ENCODE measurements at regions not wholly inside any gene's neighbourhood (a gene's known extent, or its start where the extent isn't known, plus 50 kb on each side); places are given as distances from the start of the nearest gene placed in this dataset.
A peak's percentile ranks its signal among the peaks of the same experiment; 100 is the strongest.

DNA sequence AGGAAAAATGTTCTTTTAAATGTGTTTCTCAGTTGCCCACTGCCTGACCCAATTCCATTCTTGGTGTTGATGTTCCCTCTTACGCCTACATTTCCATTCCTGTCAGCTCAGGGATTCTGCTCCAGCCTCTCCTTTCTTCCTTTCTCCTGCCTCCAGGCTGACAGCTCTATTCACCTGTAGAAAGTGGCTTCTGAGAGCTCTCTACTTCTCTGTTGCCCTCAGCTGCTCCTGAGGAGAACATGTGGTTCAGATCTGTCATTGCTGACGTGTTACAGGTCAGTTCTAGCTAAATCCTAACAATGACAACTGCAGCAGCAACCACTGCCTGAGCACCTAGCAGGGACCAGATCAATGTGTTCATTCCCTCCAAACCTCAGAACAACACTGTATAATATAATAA lies 144.9 kb upstream of the PLAAT1 start:
- no peak for TF ChIP-seq POLR2A (IDR thresholded peaks at IDR 0.05; ENCODE audit: low read depth, low read length)
- no peak for TF ChIP-seq POLR2AphosphoS5 (IDR thresholded peaks at IDR 0.05; ENCODE audit: low read depth, low read length)
- TF ChIP-seq TAF1 (IDR thresholded peaks at IDR 0.05; ENCODE audit: low read depth, low read length): no peak
- TF ChIP-seq SPI1 (IDR thresholded peaks at IDR 0.05; ENCODE audit: low read depth, low read length): no peak
- no peak for TF ChIP-seq PAX5 (IDR thresholded peaks at IDR 0.05; ENCODE audit: insufficient read depth, low read length, severe bottlenecking)
- no peak for TF ChIP-seq POU2F2 (IDR thresholded peaks at IDR 0.05; ENCODE audit: low read depth, low read length)
- no peak for FAIRE-seq

DNA sequence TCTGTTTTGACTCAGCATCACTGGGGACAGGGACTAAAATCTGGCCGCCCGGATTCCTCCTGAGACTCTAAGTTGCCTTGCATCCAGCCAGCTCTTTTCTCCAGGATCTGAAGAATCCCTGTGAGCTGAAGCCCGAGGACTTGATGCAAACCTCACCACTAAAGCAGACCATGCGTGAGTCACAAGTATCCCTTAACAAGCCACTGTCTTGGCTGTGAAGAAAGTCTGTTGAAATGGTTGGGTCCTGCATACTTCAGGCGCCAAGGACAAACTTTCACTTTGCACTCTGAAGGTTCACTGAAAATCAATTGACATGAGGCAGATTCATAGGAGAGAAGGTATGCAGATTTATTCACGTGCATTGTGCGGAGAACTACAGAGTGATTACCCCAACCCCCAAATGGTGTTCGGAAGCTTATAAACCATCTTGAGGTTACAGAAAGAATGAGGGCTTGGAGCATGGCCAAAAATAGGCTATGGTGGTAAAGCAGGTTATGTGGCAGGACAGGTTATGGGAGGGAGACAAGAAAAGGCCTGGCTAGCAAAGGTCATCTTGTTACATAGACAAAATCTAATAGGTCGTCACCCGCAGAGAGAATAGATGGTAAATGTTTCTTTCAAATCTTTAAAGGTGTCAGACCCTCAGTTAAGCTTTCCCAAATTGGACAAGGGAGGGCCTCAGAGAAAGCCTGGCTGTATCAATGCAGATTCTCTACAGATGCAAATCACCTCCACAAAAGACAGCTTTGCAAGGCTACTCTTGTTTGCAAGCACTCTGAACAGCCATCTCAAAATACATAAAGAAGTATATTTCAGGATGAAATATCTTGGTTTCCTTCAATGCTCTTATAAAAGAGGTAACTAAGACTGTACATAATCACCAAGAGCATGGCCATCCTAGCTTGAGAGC lies 126.3 kb upstream of the PLAAT1 start:
- FAIRE-seq (no peak), DNase-seq (ENCODE audit: insufficient read length, low spot score) (no peak)
- TF ChIP-seq POLR2A (IDR thresholded peaks at IDR 0.05; ENCODE audit: low read depth, low read length) (no peak), POLR2AphosphoS5 (IDR thresholded peaks at IDR 0.05; ENCODE audit: low read depth, low read length) (no peak), PAX5 (IDR thresholded peaks at IDR 0.05; ENCODE audit: insufficient read depth, low read length, severe bottlenecking) (no peak), SPI1 (IDR thresholded peaks at IDR 0.05; ENCODE audit: low read depth, low read length) (no peak), POU2F2 (IDR thresholded peaks at IDR 0.05; ENCODE audit: low read depth, low read length) (no peak), TAF1 (IDR thresholded peaks at IDR 0.05; ENCODE audit: low read depth, low read length) (no peak)

More for the DNA sequence above, 144.9 kb upstream of the PLAAT1 start:
- DNase-seq (ENCODE audit: insufficient read length, low spot score): no peak

DNA sequence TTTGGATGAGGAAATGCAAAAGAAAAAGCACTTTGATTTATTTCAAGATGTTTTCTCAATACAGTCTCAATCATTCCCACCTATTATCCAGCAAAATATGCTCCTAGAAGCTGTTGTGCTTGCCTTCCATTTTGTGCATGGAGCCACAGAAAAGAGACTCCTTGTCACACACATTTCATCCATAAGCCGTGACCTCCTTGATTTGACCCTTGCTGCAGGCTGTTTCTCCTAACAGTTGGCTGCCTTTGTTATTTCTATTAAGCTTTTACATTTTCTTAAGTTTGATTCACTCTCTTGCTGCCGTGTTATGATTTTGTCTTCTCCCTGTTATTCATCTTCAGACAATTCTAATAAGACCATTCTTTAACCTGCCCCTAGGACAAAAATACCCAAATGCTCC lies 124.2 kb upstream of the PLAAT1 start:
- FAIRE-seq (no peak), DNase-seq (ENCODE audit: insufficient read length, low spot score) (no peak)
- no peak for TF ChIP-seq SPI1 (IDR thresholded peaks at IDR 0.05; ENCODE audit: low read depth, low read length)
- no peak for TF ChIP-seq PAX5 (IDR thresholded peaks at IDR 0.05; ENCODE audit: insufficient read depth, low read length, severe bottlenecking)
- TF ChIP-seq POLR2AphosphoS5 (IDR thresholded peaks at IDR 0.05; ENCODE audit: low read depth, low read length): no peak
- no peak for TF ChIP-seq POU2F2 (IDR thresholded peaks at IDR 0.05; ENCODE audit: low read depth, low read length)
- no peak for TF ChIP-seq POLR2A (IDR thresholded peaks at IDR 0.05; ENCODE audit: low read depth, low read length)
- no peak for TF ChIP-seq TAF1 (IDR thresholded peaks at IDR 0.05; ENCODE audit: low read depth, low read length)

- DNase-seq (ENCODE audit: insufficient read length, low spot score): no peak
- FAIRE-seq: no peak
- TF ChIP-seq POU2F2 (IDR thresholded peaks at IDR 0.05; ENCODE audit: low read depth, low read length): no peak
- no peak for TF ChIP-seq TAF1 (IDR thresholded peaks at IDR 0.05; ENCODE audit: low read depth, low read length)
- TF ChIP-seq POLR2A (IDR thresholded peaks at IDR 0.05; ENCODE audit: low read depth, low read length): no peak
- TF ChIP-seq SPI1 (IDR thresholded peaks at IDR 0.05; ENCODE audit: low read depth, low read length): no peak
- TF ChIP-seq POLR2AphosphoS5 (IDR thresholded peaks at IDR 0.05; ENCODE audit: low read depth, low read length): no peak
- no peak for TF ChIP-seq PAX5 (IDR thresholded peaks at IDR 0.05; ENCODE audit: insufficient read depth, low read length, severe bottlenecking)
Measured at GRCh38 chr3:193118907-193119306, 122.1 kb upstream of the PLAAT1 start.

- TF ChIP-seq TAF1 (IDR thresholded peaks at IDR 0.05; ENCODE audit: low read depth, low read length) (no peak), POLR2A (IDR thresholded peaks at IDR 0.05; ENCODE audit: low read depth, low read length) (no peak), PAX5 (IDR thresholded peaks at IDR 0.05; ENCODE audit: insufficient read depth, low read length, severe bottlenecking) (no peak), SPI1 (IDR thresholded peaks at IDR 0.05; ENCODE audit: low read depth, low read length) (no peak), POLR2AphosphoS5 (IDR thresholded peaks at IDR 0.05; ENCODE audit: low read depth, low read length) (no peak)
- FAIRE-seq (no peak), DNase-seq (ENCODE audit: insufficient read length, low spot score) (no peak)
Measured at GRCh38 chr3:193119926-193120325, 121.1 kb upstream of the PLAAT1 start.

- FAIRE-seq (no peak), DNase-seq (ENCODE audit: insufficient read length, low spot score) (no peak)
- TF ChIP-seq PAX5 (IDR thresholded peaks at IDR 0.05; ENCODE audit: insufficient read depth, low read length, severe bottlenecking) (no peak), POU2F2 (IDR thresholded peaks at IDR 0.05; ENCODE audit: low read depth, low read length) (no peak)
Measured at GRCh38 chr3:193124861-193125260, 116.2 kb upstream of the PLAAT1 start.

- FAIRE-seq (no peak), DNase-seq (ENCODE audit: insufficient read length, low spot score) (no peak)
- TF ChIP-seq POLR2A (IDR thresholded peaks at IDR 0.05; ENCODE audit: low read depth, low read length) (no peak), POLR2AphosphoS5 (IDR thresholded peaks at IDR 0.05; ENCODE audit: low read depth, low read length) (no peak), SPI1 (IDR thresholded peaks at IDR 0.05; ENCODE audit: low read depth, low read length) (no peak), PAX5 (IDR thresholded peaks at IDR 0.05; ENCODE audit: insufficient read depth, low read length, severe bottlenecking) (no peak), TAF1 (IDR thresholded peaks at IDR 0.05; ENCODE audit: low read depth, low read length) (no peak), POU2F2 (IDR thresholded peaks at IDR 0.05; ENCODE audit: low read depth, low read length) (no peak)
Measured at GRCh38 chr3:193129607-193130006, 111.4 kb upstream of the PLAAT1 start.

DNA sequence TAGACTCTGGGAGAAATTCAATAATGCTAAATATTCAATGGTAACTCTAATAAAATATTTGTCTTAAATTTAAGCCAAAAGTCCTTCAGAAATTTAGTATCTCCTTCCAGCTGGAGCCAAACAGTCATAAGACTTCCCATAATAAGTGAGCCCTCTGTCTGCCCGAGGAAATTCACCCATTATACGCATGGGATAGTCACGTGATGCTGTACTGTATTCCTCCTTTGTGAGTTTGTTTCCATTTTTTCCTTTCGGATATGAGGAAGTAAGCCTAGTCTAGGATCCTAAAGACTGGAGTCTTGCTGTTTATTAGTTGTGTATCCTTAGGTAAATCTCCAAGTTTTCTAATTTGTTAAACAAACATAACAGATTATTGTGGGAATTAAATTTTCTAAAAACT lies 110.4 kb upstream of the PLAAT1 start:
- no peak for FAIRE-seq
- DNase-seq (ENCODE audit: insufficient read length, low spot score): no peak
- TF ChIP-seq POLR2AphosphoS5 (IDR thresholded peaks at IDR 0.05; ENCODE audit: low read depth, low read length): no peak
- TF ChIP-seq SPI1 (IDR thresholded peaks at IDR 0.05; ENCODE audit: low read depth, low read length): no peak
- TF ChIP-seq PAX5 (IDR thresholded peaks at IDR 0.05; ENCODE audit: insufficient read depth, low read length, severe bottlenecking): no peak
- TF ChIP-seq POLR2A (IDR thresholded peaks at IDR 0.05; ENCODE audit: low read depth, low read length): no peak
- TF ChIP-seq TAF1 (IDR thresholded peaks at IDR 0.05; ENCODE audit: low read depth, low read length): no peak
- no peak for TF ChIP-seq POU2F2 (IDR thresholded peaks at IDR 0.05; ENCODE audit: low read depth, low read length)

DNA sequence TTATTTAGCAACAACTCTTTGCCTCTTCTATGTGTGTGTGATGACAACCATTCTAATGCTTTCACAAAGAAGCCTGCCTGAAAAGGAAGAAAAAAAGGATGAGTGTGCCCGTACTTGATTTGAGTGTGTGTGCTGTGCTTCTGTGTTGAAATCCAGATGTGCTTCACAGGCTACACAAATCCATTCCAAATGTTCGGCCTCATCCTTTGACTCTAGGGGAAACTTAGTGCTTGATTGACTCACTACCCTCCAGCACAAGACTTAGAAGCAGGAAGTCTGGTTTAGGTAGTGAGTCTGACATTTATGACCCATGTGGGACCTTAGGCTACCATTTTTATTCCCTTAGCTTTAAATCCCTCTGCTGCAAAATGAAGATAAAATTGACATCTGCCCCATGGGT lies 108.8 kb upstream of the PLAAT1 start:
- DNase-seq (ENCODE audit: insufficient read length, low spot score) (no peak), FAIRE-seq (peak; percentile 9)

GRCh38 chr3:193132964-193133363 lies 108.1 kb upstream of the PLAAT1 start:
- TF ChIP-seq POLR2AphosphoS5 (IDR thresholded peaks at IDR 0.05; ENCODE audit: low read depth, low read length) (no peak), TAF1 (IDR thresholded peaks at IDR 0.05; ENCODE audit: low read depth, low read length) (no peak), POLR2A (IDR thresholded peaks at IDR 0.05; ENCODE audit: low read depth, low read length) (no peak), SPI1 (IDR thresholded peaks at IDR 0.05; ENCODE audit: low read depth, low read length) (no peak), POU2F2 (IDR thresholded peaks at IDR 0.05; ENCODE audit: low read depth, low read length) (no peak), PAX5 (IDR thresholded peaks at IDR 0.05; ENCODE audit: insufficient read depth, low read length, severe bottlenecking) (no peak)
- FAIRE-seq (no peak), DNase-seq (ENCODE audit: insufficient read length, low spot score) (no peak)

More for the DNA sequence above, 108.8 kb upstream of the PLAAT1 start:
- no peak for TF ChIP-seq POLR2A (IDR thresholded peaks at IDR 0.05; ENCODE audit: low read depth, low read length)
- TF ChIP-seq POLR2AphosphoS5 (IDR thresholded peaks at IDR 0.05; ENCODE audit: low read depth, low read length): no peak
- TF ChIP-seq PAX5 (IDR thresholded peaks at IDR 0.05; ENCODE audit: insufficient read depth, low read length, severe bottlenecking): no peak
- no peak for TF ChIP-seq POU2F2 (IDR thresholded peaks at IDR 0.05; ENCODE audit: low read depth, low read length)
